ENCODE measurements at regions not wholly inside any gene's neighbourhood (a gene's known extent, or its start where the extent isn't known, plus 50 kb on each side); places are given as distances from the start of the nearest gene placed in this dataset.

DNA sequence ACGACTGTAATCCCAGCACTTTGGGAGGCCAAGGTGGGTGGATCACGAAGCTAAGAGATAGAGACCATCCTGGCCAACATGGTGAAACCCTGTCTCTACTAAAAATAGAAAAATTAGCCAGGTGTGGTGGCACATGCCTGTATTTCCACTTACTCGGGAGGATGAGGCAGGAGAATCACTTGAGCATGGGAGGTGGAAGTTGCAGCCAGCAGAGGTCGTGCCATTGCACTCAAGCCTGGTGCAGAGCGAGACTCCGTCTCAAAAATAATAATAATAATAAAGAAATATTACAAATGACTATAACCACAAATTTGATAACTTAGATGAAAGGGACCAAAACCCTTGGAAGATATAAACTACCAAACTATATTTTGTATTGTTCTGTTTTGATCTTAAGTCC is 226.3 kb upstream of the GULP1 start:
- DNase-seq (ENCODE audit: low read depth) = no peak

DNA sequence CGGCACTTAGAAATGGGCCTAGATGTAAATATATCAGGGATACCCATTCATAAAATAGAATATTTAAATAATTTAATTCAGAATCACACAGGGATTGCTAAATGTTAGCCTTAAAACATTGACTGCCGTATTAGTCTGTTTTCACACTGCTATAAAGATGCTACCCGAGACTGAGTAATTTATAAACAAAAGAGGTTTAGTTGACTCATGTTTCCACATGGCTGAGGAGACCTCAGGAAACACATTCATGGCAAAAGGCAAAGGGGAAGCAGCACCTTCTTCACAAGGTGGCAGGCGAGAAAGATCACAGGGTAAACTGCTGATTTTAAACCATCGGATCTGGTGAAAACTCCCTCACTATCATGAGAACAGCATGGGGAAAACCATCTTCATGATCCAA is 223.6 kb upstream of the GULP1 start:
- no peak for DNase-seq (ENCODE audit: low read depth)

DNA sequence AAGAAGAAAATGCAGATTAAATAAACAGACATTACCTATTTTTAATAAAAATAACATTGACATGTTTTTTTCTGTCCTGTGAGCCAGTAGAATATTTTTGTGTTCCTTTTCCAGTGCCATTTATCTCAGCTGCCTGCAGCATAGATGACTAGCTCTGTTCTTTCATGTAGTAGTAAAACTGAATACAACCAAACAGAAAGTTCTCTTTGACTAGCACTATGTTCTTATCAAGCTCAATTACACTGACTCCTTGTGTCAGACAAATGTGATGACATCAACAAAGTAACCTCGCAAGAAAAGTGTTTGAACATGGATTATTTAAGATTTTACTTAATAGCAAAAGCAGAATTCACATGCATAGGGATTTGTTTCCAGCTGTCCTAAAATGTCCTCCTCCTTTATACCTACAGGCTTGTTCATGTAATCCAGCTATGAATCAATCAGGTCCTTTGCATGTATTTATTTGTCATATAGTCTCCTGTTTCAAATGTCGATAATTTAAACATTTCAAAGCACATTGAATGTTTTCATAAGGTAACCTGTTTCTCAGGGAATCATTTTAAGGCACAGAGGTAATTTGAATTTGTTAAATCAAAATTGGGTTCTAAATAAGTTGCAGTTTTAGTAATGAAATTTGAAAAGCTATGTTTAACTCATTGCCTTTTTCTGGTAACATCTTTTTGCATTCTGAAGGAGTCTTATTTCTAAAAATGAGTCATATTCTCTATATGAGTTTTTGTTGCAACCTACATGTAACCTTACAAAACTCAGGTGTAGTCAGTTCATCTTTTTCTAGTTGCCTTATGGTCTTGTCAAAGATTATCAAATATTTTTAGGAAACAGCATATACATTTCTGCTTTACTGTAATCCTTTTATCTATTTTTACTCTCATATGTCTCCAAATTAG is 215.3 kb upstream of the GULP1 start:
- no peak for DNase-seq (ENCODE audit: low read depth)

DNA sequence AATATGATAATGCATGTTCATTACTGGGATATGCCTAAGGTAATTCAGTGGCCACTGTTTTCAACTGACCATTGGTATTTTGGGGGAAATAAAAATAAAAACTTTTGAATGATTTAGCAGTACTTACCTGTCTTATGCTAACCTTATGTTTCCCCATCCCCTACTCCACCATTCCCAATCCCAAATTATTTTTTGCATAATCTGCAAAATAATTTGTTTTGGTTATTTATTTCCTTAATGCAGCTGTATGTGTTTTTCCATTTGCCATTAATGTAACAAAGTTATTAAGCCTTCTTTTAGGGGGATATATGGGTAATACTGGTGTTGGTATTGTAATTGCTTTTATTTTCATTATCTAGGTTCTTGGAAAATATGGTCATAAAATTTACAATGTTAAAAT is 213.9 kb upstream of the GULP1 start:
- no peak for DNase-seq (ENCODE audit: low read depth)

DNA sequence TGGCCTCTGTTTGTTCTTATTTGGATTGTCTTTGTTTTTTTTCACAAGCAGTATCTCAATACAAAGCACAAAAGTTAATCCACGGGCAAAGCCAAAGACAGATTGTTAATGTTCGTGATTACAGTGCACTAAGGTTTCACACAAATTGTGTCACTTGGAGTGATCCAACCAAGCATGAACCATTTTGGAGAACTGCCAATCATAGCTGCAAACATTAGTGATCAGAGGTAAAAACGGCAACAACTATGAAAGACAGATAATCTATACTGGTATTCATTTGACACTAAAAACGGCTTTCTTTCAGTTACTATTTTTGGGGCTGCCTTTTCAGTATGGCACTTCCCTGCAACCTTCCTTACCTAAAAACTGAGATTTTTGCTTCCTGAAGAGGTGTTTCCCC is 213.1 kb upstream of the GULP1 start:
- DNase-seq (ENCODE audit: low read depth) = no peak

DNA sequence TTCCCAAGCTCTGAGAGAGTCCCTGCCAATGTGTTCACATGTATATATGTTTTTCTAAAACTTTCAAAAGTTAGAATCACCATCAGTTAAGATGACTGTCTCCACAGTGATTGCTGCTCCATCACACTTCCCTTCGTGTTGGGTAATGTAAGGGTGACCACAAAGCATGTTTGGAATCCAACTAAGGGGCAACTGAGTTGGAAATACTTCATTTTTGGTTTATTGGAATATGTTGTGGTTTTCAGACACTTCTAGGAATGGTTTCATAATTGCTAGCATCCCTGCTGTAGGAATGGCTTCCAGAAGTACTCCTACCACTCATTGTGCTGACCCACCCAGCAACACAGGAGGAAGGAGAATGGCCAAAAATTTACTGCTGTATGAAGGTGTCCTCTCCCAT is 212.5 kb upstream of the GULP1 start:
- peak; percentile 42 for DNase-seq (ENCODE audit: low read depth)

DNA sequence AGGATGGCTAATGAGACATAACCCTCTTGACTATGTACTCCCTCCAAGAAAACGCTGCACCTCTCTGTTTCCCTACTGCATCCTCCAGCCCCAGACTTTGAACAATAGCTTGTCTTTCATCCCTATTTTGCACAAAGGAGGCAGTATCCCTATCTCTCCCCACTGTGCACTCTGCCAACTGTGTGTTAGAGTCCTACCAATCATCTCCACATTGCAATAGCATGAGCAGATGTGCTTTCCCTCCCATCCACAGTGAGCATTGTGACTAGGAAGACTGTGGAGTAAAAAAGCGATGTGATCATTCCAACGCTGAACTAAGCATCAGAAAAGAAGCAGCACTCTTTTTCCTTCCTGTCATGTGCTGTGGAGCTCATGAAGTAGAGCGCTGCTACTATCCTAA is 206.3 kb upstream of the GULP1 start:
- no peak for DNase-seq (ENCODE audit: low read depth)

DNA sequence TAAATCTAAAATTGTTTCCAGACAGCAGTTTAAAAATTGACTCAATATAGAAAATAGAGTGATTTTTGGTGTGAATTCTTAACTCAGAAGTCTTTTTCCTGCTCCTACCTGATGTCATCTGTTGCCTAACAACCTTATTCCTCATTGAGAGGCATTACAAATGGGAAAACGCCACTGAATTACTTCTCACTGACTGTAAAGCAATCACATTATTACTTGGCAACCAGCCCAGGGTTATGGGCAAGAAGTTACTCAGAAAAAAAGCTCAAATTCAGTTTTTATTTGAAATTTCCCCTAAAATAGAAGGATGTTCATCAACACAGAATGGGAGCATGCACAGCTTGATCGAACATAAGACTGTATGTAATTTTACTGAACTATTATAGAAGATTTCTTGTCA is 201.8 kb upstream of the GULP1 start:
- no peak for DNase-seq (ENCODE audit: low read depth)

DNA sequence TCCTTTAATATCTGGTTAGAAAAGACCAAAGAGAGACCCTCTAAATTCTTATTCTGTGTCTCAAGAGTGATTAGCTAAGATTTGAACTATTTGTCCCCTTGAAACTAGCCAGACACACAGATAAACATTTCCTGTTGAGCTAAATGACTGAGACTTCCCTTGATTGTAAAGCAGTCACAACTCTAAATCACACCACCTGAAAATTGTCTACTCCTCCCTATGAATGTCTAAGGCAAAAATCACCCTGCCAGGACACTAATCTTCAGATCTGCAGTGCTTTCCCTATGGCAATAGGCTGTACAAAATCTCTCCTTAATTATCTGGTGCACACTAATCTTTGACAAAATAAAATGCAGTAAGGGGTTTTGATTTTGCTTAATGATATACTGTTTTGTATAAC is 200.5 kb upstream of the GULP1 start:
- no peak for DNase-seq (ENCODE audit: low read depth)

DNA sequence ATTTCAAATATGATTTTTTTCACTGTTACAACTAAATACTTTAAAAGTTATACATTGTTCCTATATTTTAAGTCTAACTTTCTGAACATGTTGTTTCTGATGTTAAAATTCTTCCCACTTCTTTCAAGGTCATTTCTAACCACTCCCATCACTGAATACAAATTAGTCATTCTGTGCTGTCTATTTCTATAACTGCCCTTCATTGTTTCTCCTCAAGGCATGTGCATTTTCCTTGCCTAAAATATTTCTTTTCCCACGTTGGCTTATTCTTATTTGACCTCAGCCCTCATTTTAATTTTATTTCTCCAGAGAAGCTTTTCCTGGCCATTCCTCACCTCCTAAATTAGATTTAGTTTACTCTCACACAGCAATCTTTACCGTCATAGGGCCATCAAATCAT is 198.9 kb upstream of the GULP1 start:
- DNase-seq (ENCODE audit: low read depth) = no peak

DNA sequence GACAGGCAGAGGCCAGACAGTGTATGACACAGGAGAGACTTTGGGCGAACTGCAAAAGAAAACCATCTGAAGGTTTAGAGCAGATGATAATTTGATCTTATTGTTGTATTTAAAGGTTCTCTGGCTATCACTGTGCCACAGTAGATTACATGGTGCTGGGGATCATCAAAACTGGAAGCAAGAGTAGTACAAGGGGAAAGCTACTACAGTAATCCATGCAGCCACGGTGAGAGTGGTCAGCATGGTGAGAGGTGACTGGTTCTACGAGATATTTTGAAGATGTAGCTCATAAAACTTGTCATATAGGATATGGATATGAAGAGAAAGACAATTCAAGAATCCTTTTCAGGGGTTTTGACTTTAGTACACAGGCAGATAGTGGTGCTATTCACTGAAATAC is 194.8 kb upstream of the GULP1 start:
- DNase-seq (ENCODE audit: low read depth) = no peak

DNA sequence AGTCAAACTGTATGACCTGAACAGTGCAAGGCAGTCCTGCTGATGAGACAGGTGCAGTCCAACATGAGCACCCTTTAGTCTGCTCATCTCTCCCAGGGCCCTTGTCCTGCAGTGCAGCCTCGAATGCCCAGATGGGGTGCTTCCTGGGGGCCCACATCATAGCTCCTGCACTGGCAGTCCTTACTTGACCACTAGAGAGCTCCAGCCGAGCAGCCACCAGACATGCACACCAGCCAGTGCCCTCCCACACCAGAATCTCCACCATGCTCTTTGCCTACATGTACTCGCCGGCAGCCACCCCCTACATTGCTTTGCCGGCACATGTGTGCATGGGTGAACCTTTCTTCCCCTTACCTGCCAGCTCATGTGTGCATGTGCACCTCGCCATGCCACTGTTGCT is 188.8 kb upstream of the GULP1 start:
- no peak for DNase-seq (ENCODE audit: low read depth)

DNA sequence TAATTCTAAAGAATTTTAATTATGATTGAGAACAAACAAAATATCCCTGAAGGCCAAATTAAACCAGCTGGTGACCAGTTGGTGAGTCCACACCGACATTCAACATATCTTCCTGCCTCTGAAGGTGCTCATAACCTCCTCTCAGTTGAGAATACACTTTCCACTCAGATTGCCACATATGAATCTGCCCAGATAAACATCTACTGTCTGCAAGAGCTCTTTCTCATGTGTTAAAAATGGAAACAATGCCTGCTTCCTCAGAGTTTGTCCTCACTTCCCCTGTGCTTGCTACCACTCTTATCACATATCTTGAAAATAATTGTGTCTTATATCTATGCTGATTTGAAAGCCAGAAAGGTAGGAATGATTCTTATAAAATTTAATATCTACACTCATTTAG is 177.7 kb upstream of the GULP1 start:
- DNase-seq (ENCODE audit: low read depth) = peak; percentile 31

DNA sequence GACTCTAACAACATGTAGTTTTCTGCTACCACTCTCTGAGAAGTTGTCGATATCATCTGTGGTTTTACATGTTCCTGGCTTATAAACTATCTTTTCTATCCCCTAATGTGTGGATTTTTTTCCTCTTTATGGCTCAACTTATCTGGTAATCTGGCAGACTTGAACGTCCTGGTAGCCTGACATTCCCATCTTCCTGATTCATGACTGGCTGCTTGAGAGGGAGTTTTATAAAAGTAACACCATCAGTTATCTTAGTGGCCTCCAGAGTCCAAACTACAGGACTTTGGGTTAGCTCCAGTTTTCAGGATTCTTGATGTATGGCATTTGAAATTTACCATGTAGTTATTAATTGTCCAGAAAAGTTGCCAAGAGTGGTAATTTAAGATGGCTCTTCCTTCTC is 174.0 kb upstream of the GULP1 start:
- DNase-seq (ENCODE audit: low read depth) = no peak

DNA sequence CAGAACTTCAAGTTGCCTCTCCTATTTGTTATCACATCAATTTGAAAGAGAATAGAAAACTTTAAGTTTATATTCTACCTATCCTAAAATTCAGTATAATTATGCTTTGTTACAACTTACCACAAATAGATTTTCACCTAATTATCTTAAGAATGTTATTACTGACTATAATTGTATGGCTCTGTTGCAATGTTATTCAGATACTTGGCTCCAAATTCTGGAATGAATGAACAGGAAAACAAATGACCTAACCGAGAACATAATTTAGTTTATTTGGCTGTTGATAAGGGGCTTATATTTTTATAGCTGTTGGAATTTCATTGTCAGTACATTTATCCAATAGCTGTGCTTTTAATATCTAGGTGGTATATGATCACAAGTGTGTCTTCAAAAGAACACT is 173.2 kb upstream of the GULP1 start:
- DNase-seq (ENCODE audit: low read depth) = no peak

DNA sequence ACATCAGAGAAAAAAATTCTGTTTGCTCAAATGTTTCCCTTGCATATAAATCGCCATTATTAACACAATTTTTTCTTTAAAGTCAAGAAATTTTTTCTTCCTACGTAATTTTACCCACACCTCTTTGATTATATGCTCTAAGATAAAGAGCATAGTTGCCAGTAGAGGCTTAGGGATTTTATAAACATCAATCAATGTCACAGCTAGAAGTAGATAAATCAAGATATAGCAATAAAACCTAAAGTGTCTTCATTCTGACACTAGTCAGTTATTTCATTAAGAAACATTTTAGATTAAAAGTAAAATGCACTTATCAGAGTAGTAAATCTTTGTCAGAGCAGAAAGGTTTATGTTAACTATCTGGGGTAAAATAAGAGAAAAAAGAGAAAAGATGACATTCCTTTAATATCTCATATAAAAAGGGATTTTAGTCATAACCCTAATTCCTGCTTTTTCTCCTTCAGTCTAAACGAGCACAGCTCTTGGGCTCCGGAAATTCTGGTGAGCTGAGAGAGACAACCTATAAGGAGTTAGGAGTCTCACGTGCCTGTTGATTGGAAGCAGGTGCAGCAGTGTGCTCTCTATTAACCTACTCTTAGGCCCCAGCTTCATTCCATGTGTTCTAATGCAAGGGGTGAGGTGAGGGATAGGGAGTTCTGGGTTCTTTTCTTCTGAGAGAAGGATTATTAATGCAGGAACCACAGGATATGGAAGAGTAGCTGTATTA is 172.4 kb upstream of the GULP1 start:
- DNase-seq (ENCODE audit: low read depth) = no peak

DNA sequence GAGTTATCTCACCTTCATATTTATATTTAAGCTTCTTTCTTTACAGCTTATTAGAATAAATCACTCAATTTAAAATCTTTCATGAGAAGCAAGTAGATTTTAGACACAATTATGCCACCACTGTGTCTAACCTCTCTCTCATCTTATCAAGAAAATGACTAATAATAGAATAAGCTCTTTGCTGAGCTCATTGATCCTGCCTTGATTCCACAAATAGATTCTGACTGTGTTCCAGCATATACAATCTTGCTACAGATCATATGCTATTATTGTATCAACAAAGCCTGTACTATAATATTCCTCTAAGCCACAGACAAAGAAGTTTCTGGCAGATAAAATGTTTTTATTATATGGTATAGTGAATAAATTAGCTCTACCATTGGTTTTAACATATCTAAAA is 168.7 kb upstream of the GULP1 start:
- peak; percentile 1 for DNase-seq (ENCODE audit: low read depth)

DNA sequence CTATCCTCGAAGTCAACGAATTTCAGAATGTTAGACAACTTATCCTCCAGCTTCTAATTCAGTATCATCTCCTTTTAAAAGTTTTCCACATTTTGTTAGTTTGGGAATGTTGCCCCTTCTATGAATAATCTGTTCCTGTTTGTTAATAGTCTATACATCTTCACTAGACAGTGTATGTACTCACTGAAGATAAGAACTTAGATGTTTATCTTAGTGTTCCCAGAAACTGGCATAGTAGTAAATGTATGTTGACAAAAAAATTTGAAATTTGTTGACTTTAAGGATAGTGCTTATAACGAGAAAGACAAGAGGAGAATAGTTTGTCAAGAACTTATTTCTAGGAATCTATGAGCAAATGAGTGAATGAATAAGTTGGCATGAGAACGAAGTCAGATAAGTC is 162.0 kb upstream of the GULP1 start:
- DNase-seq (ENCODE audit: low read depth) = no peak

DNA sequence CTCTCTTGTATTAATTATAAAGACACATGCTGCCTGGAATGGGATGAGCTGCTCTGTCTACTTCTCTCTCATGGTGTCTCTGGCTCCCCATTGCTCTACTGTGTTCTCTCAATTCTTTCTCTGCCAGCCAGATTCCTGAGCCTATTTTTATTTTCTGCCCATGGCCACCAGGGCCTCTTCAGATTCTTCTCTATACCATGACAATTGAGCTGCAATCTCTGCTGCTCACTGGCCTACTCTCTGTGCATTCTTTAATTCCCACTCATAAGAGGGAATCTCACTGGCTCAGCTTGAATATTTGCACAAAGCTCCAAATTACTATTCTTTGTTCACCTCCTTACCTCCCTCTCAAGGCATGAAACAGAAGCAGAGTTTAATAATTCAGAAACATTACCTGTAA is 161.4 kb upstream of the GULP1 start:
- no peak for DNase-seq (ENCODE audit: low read depth)

DNA sequence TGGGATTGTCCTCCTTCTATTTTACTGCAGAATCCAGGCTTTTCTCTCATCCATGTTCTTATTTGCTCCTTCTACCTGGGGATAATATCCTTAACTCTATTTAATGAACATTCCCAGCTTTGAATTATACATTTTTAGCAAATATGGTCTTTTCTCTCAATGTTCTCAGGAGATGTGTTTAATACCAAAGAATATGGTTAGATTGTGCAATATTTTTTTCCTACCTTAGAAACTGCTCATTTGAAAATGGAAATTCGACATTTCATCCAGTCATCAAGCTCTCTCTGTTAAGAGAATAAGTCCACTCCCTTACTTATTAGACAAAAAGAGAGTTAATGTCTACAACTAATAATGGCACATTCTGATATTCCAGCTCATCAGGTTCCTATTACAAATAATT is 160.4 kb upstream of the GULP1 start:
- no peak for DNase-seq (ENCODE audit: low read depth)

DNA sequence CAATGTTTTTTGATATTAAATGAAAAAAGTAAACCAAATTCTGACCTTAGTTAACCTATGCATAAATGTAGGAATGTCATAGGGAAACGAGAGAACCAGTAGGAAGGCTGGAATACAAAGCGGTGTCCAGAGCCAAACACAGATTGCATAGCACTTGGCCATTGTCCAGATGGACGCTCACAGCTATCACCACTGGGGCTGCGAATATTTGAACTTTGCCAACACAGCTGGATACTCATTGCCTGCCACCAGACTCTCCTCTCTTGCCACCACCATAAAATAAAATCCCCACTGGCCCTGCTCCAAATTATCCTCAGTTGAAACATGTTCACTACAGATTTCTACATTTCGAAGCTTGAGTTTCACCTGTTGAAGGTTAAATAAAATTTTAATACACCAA is 159.3 kb upstream of the GULP1 start:
- DNase-seq (ENCODE audit: low read depth) = no peak

DNA sequence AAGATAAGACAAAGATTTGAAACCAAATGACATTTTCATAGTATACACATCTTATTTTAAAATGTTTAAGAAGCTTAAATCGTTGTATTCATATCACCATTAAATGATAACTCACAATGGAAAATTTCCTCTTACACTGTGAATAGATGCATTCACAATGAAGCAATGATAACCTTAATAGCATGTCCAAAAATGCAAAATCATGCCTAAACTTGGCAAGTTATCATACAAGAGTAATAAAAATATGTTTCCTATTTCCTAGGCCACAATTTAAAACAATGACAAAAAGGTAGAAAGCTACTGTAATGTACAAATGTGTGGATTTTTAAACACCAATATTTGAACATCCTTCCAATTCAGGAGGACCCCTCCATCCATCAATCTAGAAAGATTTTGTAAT is 157.4 kb upstream of the GULP1 start:
- no peak for DNase-seq (ENCODE audit: low read depth)

DNA sequence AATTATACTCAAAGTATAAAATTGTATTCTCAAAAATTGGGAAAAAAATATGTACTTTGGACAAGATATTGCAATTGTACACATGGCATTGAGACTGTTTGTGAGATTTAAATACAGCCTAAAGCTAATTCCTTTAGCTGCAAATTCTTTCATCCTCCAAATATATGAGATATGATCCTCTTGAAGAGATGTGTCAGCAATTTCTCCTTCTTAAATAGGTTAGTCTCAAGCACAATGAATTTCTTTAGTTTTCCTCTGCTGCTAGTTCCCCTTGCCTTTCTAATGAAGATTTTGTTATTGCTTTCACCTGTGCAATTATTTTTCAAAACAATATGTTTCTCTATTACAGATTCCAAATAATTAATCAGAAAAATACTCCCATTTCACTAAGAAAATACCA is 153.4 kb upstream of the GULP1 start:
- no peak for DNase-seq (ENCODE audit: low read depth)

DNA sequence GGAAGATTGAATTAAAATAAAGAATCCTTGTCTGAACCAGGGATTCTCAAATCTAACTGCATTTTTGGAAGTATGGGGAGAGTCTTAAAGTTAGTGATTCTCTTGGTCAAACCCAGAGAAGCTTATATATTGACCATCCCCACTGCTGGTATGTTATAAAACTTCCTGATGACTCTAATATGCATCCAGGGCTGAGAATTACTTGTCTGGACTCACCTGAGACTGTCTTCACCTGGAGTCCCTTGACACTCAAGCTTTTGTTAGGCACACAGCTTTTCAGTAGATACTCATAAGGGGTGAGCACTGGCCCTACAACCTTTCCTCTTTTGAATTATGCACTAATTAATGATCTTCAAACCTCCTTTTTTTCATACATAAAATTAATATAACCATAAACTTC is 149.6 kb upstream of the GULP1 start:
- DNase-seq (ENCODE audit: low read depth) = no peak
